Smooth muscle cell of the brain vasculature (primary cell): ENCODE measurements at regions not wholly inside any gene's neighbourhood (a gene's known extent, or its start where the extent isn't known, plus 50 kb on each side); places are given as distances from the start of the nearest gene placed in this dataset.

Experiments used
- DNase-seq: peaks from one replicate; pipeline ENCODE4 v3.0.0-alpha.2; 2012; ENCODE audit warnings: low read depth, low spot score

DNA sequence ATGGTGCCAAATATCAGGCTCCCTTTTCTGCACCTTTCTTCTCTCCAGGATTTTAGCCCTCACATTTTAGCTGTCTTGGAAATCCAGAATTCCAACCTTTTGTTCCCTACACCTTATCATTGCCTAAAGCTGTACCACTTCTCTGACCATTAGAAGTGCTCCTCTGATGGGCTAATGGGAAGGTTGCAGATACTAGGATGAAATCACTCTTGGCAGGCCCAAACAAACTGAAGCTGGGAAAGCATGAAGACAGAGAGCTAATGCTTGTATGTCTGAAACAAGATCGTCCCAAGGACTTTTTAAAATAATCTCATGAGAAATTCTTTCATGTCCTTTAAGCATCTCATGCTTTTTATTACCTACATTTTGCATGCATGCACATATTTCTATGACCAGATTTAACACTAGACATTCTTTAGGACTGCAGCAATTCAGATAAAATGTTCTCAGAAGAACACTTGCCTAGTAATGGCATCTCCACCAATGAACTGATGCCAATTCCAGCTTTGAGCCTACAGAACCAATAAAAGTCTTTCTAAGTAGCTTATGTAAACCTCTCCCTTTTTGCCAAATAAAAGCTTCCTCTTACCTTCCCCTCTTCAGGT lies 98.4 kb upstream of the OSR1 start:
- no peak for DNase-seq

DNA sequence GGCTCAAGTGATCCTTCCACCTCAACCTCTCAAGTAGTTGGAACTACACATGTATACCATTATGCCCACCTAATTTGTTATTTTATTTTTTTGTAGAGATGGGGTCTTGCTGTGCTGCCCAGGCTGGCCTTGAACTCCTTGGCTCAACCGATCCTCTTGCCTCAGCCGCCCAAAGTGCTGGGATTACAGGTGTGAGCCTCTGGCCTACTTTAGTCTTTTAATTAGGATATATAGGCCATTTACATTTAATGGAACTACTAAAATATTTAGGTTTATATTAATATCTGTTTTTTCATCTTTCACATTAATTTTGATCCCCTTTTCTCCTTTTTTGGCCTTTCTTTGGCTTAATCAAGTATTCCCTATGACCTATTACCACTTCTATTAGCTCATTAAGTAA lies 95.7 kb upstream of the OSR1 start:
- no peak for DNase-seq

- no peak for DNase-seq
Measured at GRCh38 chr2:19442731-19443130, 84.3 kb upstream of the OSR1 start.

- no peak for DNase-seq
Measured at GRCh38 chr2:19439081-19439480, 80.7 kb upstream of the OSR1 start.

DNA sequence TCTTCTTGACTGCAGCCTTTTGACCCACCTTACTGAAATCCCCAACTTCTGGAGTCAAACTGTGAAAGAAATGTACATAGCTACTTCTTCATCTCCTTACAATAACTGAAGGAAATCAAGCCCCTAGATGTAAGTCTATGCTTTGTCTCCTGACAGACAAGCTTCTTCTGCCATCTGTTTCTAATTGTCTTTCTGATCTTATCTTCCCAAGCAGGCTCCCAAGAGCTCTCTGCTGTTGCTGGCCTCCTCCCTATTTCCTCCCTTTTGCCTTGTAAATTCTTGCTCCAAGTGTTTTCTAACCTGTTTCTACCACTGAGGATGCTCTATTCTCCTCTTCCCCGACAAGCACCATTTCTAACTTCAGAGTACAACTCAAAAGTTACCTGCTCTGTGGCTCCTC lies 77.4 kb upstream of the OSR1 start:
- DNase-seq: no peak

- no peak for DNase-seq
Measured at GRCh38 chr2:19434413-19434812, 76.0 kb upstream of the OSR1 start.

GRCh38 chr2:19426941-19427340 lies 68.5 kb upstream of the OSR1 start:
- no peak for DNase-seq

DNA sequence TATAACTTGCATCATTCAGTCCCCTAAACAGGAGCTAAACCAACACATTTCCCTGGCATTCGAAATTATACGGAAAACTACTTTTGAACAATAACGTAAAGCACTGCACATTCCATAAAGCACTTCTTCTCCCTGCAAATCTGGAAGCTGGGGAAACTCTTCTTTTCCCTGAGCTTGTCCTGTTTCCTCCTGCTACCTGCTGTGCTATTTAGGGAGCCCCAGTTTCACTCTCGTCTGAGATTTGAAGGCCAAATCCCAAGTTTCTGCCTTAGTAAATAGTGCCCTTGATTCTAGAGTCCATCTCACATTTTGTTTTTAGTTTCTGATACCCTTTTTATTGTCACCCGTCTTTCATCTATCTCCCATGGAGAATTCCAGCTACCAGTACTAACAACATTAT lies 67.7 kb upstream of the OSR1 start:
- DNase-seq: no peak

DNA sequence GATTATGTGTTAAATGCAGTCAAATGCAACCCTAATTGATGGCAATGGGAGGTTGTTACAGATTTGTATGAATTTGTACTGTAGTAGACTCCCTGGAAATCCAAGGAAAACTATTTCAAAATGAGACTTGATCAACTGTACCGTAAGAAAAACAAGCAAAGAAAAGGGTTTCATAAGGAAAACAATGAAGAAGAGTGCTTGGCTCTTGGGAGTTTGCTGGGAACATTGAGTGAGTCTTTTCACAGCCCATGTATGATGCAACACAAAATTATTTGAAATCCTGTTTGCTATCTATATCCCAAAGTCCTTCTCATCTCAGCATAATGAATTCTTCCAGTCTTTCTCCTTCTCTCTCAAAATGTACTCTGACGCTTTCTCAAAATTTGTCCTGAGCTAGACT lies 67.0 kb upstream of the OSR1 start:
- peak; percentile 7 for DNase-seq

DNA sequence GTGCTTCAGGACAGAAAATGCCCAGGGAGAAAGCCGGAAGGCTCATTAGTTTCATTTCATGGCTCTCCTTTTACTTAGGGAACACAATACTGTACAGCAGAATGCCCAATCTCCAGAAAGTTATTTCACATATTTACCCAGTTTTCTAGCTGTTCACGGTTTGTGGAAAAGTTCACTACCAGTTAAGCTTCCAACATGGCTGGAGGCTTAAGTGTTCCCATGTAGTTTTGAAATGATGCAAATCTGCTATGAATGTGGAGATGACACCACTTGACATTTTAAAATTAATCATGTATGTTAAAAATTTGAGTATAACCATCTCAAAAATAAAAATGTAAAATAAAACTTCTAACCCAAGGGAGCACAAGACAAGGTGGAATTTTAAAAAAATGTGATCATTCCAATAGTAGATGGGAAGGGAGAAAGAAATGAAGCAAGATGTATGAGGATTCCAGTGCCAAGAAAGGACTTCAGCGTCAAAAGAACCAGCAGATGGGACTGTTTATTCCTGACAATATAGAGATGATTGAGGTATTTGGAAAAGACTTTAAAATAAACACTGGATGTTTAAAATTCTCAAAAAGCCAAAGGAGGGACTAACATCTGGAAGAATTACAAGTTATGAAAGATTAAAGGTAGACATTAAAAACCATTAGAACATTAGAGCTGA lies 60.9 kb upstream of the OSR1 start:
- no peak for DNase-seq

GRCh38 chr2:19416784-19417684 lies 58.6 kb upstream of the OSR1 start:
- DNase-seq: no peak

- no peak for DNase-seq
Measured at GRCh38 chr2:19416083-19416482, 57.7 kb upstream of the OSR1 start.

DNA sequence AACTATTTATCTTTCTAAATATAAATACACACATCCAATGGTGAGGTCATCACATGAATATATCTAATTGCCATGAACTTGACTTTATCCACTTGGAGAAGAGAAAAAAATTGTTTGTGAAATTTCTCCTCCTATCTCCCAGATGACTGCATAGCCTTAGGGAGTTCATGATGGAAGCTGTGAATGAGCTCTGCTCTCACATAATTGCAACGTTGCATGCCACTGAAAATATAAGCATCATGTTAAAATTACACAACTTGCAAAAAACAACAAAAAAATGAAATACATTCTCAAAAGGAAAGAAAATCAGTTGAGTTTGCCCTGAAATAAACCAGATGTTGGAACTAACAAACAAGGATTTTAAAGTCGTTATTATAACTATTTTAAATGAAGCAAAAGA lies 50.6 kb upstream of the OSR1 start:
- no peak for DNase-seq

- DNase-seq: no peak
Measured at GRCh38 chr2:19408592-19408991, 50.2 kb upstream of the OSR1 start.
